GM12864 (cell line): ENCODE measurements at regions not wholly inside any gene's neighbourhood (a gene's known extent, or its start where the extent isn't known, plus 50 kb on each side); places are given as distances from the start of the nearest gene placed in this dataset.

ENCODE experiments used
- DNase-seq: peaks from one replicate; pipeline ENCODE4 v3.0.0-alpha.2; 2011; ENCODE audit warnings: low read depth
- H3K4me3 ChIP-seq: 2 replicates; pipeline ENCODE4 v1.5.1; 2011; ENCODE audit warnings: mild to moderate bottlenecking, low read depth, low read length, control low read depth
- TF ChIP-seq, protein P1 (sequence below): IDR thresholded peaks from 2 replicates; pipeline ENCODE4 v1.5.1; 2011; ENCODE audit warnings: low read depth, mild to moderate bottlenecking, moderate library complexity, low read length, control low read depth, inconsistent platforms; ENCODE audit errors: missing control alignments

DNA sequence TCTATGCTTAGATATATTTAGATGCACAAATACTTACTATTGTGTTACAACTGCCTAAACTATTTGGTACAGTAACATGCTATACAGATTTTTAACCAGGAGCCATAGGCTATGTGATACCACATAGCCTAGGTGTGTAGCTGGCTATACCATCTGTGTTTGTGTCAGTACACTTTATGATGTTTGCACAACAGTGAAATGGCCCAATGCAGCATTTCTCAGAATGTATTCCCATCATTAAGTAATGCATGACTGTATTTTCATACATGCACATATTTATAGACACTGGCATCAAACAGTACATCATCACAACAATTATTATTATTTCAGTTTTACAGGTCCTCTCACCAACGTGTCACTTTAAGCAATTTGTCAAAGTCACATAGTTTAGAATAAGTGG is 979.5 kb upstream of the TENM4 start:
- TF ChIP-seq, protein P1, sequence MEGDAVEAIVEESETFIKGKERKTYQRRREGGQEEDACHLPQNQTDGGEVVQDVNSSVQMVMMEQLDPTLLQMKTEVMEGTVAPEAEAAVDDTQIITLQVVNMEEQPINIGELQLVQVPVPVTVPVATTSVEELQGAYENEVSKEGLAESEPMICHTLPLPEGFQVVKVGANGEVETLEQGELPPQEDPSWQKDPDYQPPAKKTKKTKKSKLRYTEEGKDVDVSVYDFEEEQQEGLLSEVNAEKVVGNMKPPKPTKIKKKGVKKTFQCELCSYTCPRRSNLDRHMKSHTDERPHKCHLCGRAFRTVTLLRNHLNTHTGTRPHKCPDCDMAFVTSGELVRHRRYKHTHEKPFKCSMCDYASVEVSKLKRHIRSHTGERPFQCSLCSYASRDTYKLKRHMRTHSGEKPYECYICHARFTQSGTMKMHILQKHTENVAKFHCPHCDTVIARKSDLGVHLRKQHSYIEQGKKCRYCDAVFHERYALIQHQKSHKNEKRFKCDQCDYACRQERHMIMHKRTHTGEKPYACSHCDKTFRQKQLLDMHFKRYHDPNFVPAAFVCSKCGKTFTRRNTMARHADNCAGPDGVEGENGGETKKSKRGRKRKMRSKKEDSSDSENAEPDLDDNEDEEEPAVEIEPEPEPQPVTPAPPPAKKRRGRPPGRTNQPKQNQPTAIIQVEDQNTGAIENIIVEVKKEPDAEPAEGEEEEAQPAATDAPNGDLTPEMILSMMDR = no peak
- H3K4me3 ChIP-seq = no peak overlapping the region
- no peak for DNase-seq

DNA sequence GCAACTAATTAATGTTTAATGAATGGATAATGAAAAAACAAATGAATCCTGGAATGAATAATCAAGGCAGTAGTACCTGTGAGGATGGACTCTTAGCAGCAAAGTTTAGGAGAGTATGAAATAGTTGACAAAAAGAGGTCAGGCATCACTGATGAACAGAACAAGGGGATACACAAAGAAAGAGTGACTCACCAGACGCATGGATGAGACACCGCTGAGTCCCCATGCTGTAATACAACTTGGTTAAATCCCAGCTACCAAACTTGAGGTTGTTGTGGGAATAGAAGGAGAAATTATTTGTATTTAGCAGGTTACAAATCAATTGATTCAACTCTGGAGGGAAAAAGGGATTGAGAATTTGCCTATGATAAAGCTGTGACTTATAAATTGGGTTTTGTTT is 976.9 kb upstream of the TENM4 start:
- no peak for DNase-seq
- no peak overlapping the region for H3K4me3 ChIP-seq
- TF ChIP-seq, protein P1 = no peak

DNA sequence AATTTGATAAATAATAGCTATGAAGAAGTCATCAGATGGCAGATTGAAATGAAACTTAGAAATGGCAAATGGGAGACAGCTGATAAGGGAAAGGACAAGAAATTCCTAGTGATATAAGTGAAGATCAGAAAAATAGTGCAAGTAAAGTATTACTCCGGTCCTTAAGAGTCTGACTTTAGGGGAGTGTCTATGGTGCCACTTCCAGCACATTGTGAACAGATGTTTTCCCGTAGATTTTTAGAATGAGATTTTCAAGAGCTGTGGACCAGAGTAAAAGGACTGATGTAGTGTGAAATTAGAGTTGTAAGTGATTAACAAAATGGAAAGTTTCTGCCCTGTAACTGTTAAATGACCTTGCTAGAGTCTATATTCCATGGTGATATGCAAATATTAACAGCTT is 974.8 kb upstream of the TENM4 start:
- no peak for DNase-seq
- TF ChIP-seq, protein P1 = no peak
- no peak overlapping the region for H3K4me3 ChIP-seq

DNA sequence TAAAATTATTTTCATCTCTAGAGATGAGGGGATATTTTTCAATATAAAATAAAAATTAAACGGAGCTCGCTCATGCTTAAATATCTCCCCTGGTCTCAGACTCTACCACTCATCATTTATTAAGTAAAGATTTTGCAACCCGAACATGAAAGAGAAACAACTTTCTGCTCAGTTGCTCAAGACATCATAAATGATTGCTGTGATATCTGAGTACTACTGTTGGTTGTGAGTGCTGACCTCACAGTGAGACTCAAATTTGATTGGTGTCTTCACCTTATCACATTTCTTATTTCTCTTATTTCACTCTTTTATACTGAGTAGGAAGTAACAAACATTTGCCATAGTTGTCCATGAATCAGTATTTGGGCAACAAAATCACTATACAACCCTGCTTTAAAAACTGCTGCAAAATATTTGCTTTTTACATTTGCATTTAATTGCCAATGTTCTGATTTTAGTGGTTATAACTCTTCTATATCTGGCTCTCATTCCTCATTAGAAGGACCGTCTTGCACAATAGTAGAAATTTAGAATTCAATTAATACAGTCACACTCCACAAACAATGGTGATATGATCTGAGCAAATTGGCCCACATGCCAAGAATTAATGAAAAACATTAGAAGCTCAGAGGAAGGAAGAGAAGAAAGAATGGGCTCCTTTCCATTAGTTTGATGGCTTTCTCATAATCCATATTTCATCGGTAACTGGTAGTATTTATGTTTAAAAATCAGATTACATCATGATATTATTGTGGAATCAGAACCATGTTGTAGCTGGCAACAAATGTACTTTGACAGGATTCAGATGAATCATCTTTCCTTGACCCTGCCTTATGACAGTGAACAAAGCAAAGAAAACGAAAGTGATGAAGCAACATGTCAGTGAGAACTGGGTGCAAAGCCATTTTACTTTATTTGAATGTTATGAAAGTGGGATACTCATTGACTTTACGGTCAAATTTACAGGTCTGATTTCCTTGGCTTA is 973.6 kb upstream of the TENM4 start:
- H3K4me3 ChIP-seq = no peak overlapping the region
- TF ChIP-seq, protein P1 = no peak
- no peak for DNase-seq

DNA sequence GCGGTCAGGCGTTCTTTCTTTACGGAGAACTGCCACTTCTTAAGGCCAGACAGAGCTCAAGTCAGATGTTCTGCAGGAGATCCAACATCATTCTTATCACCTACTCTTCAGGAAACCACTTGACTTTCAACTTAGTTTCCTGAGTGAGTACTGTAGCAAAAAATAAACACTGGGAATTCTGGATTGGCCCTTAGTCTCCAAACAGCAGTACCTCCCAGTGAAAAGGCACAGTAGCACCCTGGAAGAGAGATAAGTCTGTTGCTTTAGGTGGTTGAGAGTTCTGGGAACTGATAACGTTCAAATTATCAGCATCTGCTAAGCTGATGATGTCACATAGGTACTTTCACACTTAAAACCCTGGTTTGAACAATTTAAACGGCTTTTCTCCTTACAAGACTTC is 971.8 kb upstream of the TENM4 start:
- H3K4me3 ChIP-seq = no peak overlapping the region
- DNase-seq = no peak
- TF ChIP-seq, protein P1 = no peak

DNA sequence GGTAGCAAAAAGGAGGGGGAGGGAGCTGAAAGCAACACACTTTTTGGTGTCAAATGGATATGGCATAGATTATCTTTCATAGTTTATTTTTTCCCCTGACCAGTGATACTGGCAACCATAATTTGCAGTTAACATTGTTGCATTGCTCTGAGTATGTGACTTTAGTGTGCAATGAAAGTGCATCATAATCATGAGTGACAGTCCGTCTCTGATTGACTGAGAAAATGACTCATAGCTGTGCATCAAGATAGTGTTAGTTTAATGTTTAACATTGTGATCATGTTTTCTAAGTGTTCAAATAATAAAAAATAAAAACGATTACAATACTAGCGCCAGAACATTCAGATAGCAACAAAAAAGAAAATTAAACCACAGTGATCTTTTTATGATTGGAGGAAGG is 952.4 kb upstream of the TENM4 start:
- TF ChIP-seq, protein P1 = no peak
- no peak for DNase-seq
- H3K4me3 ChIP-seq = no peak overlapping the region

DNA sequence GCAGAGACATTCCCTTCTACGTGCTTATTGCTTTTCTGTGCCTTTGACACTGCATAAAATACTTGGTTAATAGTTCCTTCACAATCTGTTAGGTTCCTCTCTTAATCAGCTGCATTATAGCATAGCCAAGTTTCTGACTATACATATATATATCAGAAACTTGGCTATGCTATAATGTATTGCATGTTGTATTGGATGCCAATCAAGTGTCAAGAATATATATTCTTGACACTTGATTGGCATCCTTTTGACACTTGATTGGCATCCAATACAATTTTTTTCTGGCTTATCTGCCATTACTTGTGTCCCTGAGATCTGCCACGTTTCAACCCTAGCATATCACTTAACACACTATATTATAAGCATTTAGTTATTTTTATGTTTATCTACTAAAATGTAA is 949.7 kb upstream of the TENM4 start:
- no peak for DNase-seq
- H3K4me3 ChIP-seq = no peak overlapping the region
- TF ChIP-seq, protein P1 = no peak
